GM18861 (cell line): ENCODE measurements at regions not wholly inside any gene's neighbourhood (a gene's known extent, or its start where the extent isn't known, plus 50 kb on each side); places are given as distances from the start of the nearest gene placed in this dataset.
"Not testable (repeated sequence)": the region's sequence is repeated elsewhere in the genome, so short reads cannot be mapped to it uniquely, and the experiment has no call there.

Experiments
- ATAC-seq: cut with Tn5 transposase; IDR thresholded peaks from one replicate; pipeline ENCODE4 v1.9.1; 2021; ENCODE audit not compliant: unreplicated experiment

- ATAC-seq, result no peak
These were observed 361.0 kb upstream of the NT5C1B start for GRCh38 chr2:18950361-18950851.

- no peak for ATAC-seq
These were observed 360.5 kb upstream of the NT5C1B start for GRCh38 chr2:18949871-18950270.

GRCh38 chr2:18940184-18940583, 350.8 kb upstream of the NT5C1B start:
- peak; percentile 76 for ATAC-seq

GRCh38 chr2:18939740-18940139, 350.4 kb upstream of the NT5C1B start:
- ATAC-seq, result not testable (repeated sequence)

- ATAC-seq, result no peak
These were observed 345.5 kb upstream of the NT5C1B start for GRCh38 chr2:18934886-18935285.

GRCh38 chr2:18932853-18933252, 343.5 kb upstream of the NT5C1B start:
- ATAC-seq, result no peak

GRCh38 chr2:18930971-18931370, 341.6 kb upstream of the NT5C1B start:
- no peak for ATAC-seq

- ATAC-seq, result no peak
These were observed 338.3 kb upstream of the NT5C1B start for GRCh38 chr2:18927525-18928232.

- ATAC-seq, result no peak
These were observed 337.5 kb upstream of the NT5C1B start for GRCh38 chr2:18926631-18927524.

- ATAC-seq, result no peak
These were observed 335.9 kb upstream of the NT5C1B start for GRCh38 chr2:18925296-18925695.

- no peak for ATAC-seq
These were observed 335.5 kb upstream of the NT5C1B start for GRCh38 chr2:18924886-18925285.

- ATAC-seq, result no peak
These were observed 335.0 kb upstream of the NT5C1B start for GRCh38 chr2:18924386-18924785.

- ATAC-seq, result no peak
These were observed 332.9 kb upstream of the NT5C1B start for GRCh38 chr2:18922276-18922675.

GRCh38 chr2:18918280-18918679, 328.9 kb upstream of the NT5C1B start:
- no peak for ATAC-seq

- no peak for ATAC-seq
These were observed 325.9 kb upstream of the NT5C1B start for GRCh38 chr2:18915227-18915626.

- ATAC-seq, result no peak
These were observed 324.1 kb upstream of the NT5C1B start for GRCh38 chr2:18913512-18913911.

- no peak for ATAC-seq
These were observed 323.0 kb upstream of the NT5C1B start for GRCh38 chr2:18912225-18912888.

- no peak for ATAC-seq
These were observed 322.0 kb upstream of the NT5C1B start for GRCh38 chr2:18911416-18911815.

GRCh38 chr2:18910843-18911242, 321.5 kb upstream of the NT5C1B start:
- ATAC-seq, result no peak

GRCh38 chr2:18907937-18908336, 318.6 kb upstream of the NT5C1B start:
- ATAC-seq, result no peak

- ATAC-seq, result no peak
These were observed 318.1 kb upstream of the NT5C1B start for GRCh38 chr2:18907508-18907907.

GRCh38 chr2:18903750-18904149, 314.4 kb upstream of the NT5C1B start:
- ATAC-seq, result peak; percentile 95
